Karpas-422 (cell line): ENCODE measurements at regions not wholly inside any gene's neighbourhood (a gene's known extent, or its start where the extent isn't known, plus 50 kb on each side); places are given as distances from the start of the nearest gene placed in this dataset.

Source experiments
- DNase-seq: peaks from one replicate; pipeline ENCODE4 v3.0.0-alpha.2; 2015
- H2AFZ ChIP-seq: fragments of 200-600 bp; sonication (generic); 2 replicates; pipeline ENCODE4 v1.6.1; 2014; ENCODE audit warnings: antibody characterized with exemption, low read length, mixed read lengths
- H3K27ac ChIP-seq: fragments of 200-600 bp; sonication (generic); 2 replicates; pipeline ENCODE4 v1.5.1; 2014; ENCODE audit warnings: mild to moderate bottlenecking, low read length, moderate library complexity
- H3K27me3 ChIP-seq: fragments of 200-600 bp; sonication (generic); 2 replicates; pipeline ENCODE4 v1.6.1; 2014; ENCODE audit warnings: low read length, mixed read lengths
- H3K36me3 ChIP-seq: fragments of 200-600 bp; sonication (generic); 2 replicates; pipeline ENCODE4 v1.6.1; 2014; ENCODE audit warnings: low read length, mixed read lengths; ENCODE audit not compliant: insufficient read depth
- H3K4me1 ChIP-seq: fragments of 200-600 bp; sonication (generic); 2 replicates; pipeline ENCODE4 v1.6.1; 2014; ENCODE audit warnings: mild to moderate bottlenecking, low read length, mixed read lengths
- H3K4me2 ChIP-seq: fragments of 200-600 bp; sonication (generic); 2 replicates; pipeline ENCODE4 v1.6.1; 2014; ENCODE audit warnings: low read length, low read depth, mild to moderate bottlenecking; ENCODE audit not compliant: poor library complexity, severe bottlenecking
- H3K4me3 ChIP-seq: fragments of 200-600 bp; sonication (generic); 2 replicates; pipeline ENCODE4 v1.5.1; 2014; ENCODE audit warnings: mild to moderate bottlenecking, antibody characterized with exemption, low read length, mixed read lengths
- H3K79me2 ChIP-seq: fragments of 200-600 bp; sonication (generic); 2 replicates; pipeline ENCODE4 v1.6.1; 2014; ENCODE audit warnings: mild to moderate bottlenecking, low read length, mixed read lengths
- H3K9ac ChIP-seq: fragments of 200-600 bp; sonication (generic); 2 replicates; pipeline ENCODE4 v1.6.0; 2014; ENCODE audit warnings: low read length
- H3K9me2 ChIP-seq: fragments of 200-600 bp; sonication (generic), shearing (Covaris generic); replicated peaks from 2 replicates; pipeline ENCODE4 v1.6.0; 2014; ENCODE audit warnings: mild to moderate bottlenecking, low read length, moderate library complexity; ENCODE audit not compliant: insufficient read depth
- H3K9me3 ChIP-seq: fragments of 300-700, 200-600 bp; sonication (generic); 2 replicates; pipeline ENCODE4 v1.6.1; 2014; ENCODE audit warnings: low read length, mixed read lengths
- H4K20me1 ChIP-seq: fragments of 200-600 bp; sonication (generic); 2 replicates; pipeline ENCODE4 v1.6.1; 2014; ENCODE audit warnings: mild to moderate bottlenecking, antibody characterized with exemption, low read length, low read depth; ENCODE audit not compliant: insufficient read depth

DNA sequence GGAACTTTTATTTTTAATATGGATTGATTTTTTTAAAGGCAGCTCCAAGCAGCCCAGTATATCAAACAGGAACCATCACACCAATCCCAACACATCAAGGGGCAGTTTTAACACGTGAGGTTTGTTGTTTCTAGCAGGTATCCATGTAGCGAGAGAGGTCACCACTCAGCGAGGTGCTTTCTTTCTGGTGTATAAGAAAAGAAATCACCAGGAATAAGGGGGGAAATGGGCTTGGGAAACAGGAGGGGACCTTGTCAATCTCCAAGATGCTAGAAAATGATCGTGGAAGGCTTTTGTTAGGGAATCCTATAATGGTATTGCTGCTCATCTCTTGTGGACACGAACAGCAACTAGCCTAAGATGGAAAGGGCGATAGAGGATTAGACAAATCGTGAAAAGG lies 402.9 kb upstream of the ATP11B start:
- Histone ChIP-seq H3K9me2 (no peaks in the 10 kb centered on the region), H3K9me3 (no peaks in the 10 kb centered on the region; the same call in 1 of the 2 replicates), H3K36me3 (no peaks in the 10 kb centered on the region; the same call in 1 of the 2 replicates), H4K20me1 (no peaks in the 10 kb centered on the region), H3K4me1 (peaks cover 36% of the 10 kb centered on the region), H3K4me2 (no peak overlapping the region), H3K27ac (no peak overlapping the region), H3K4me3 (no peak overlapping the region), H3K79me2 (no peaks in the 10 kb centered on the region), H3K9ac (no peak overlapping the region), H2AFZ (no peak overlapping the region), H3K27me3 (no peaks in the 10 kb centered on the region)
- DNase-seq, result no peak

- DNase-seq, result peak; percentile 66
- H3K4me2 ChIP-seq, result peak overlapping the region; percentile 64
These were observed 400.9 kb upstream of the ATP11B start for GRCh38 chr3:182392182-182392937.

GRCh38 chr3:182393151-182393550 lies 400.2 kb upstream of the ATP11B start:
- Histone ChIP-seq H2AFZ (peak overlapping the region; percentile 93), H3K36me3 (no peaks in the 10 kb centered on the region; the same call in 1 of the 2 replicates), H3K9me2 (no peaks in the 10 kb centered on the region), H3K9me3 (no peaks in the 10 kb centered on the region; the same call in 1 of the 2 replicates), H3K4me3 (0 out of 2 replicates have a peak overlapping the region, but pooled peaks have one; percentile 9), H3K4me1 (peaks cover 33% of the 10 kb centered on the region), H3K27ac (peak overlapping the region; percentile 74), H3K27me3 (no peaks in the 10 kb centered on the region), H4K20me1 (no peaks in the 10 kb centered on the region), H3K79me2 (no peaks in the 10 kb centered on the region), H3K4me2 (peak overlapping the region; percentile 64), H3K9ac (peak overlapping the region; percentile 34)
- DNase-seq, result peak; percentile 57

More at GRCh38 chr3:182392182-182392937, 400.9 kb upstream of the ATP11B start:
- H3K4me1 ChIP-seq, result peaks cover 35% of the 10 kb centered on the region
- H3K36me3 ChIP-seq, result no peaks in the 10 kb centered on the region; the same call in 1 of the 2 replicates
- H3K27me3 ChIP-seq, result no peaks in the 10 kb centered on the region
- peak overlapping the region; percentile 34 for H3K9ac ChIP-seq
- no peaks in the 10 kb centered on the region for H4K20me1 ChIP-seq
- H3K27ac ChIP-seq, result peak overlapping the region; percentile 74
- no peaks in the 10 kb centered on the region for H3K9me2 ChIP-seq
- H3K4me3 ChIP-seq, result 0 out of 2 replicates have a peak overlapping the region, but pooled peaks have one; percentile 9
- H2AFZ ChIP-seq, result peak overlapping the region; percentile 93
- H3K9me3 ChIP-seq, result no peaks in the 10 kb centered on the region; the same call in 1 of the 2 replicates
- H3K79me2 ChIP-seq, result no peaks in the 10 kb centered on the region

DNA sequence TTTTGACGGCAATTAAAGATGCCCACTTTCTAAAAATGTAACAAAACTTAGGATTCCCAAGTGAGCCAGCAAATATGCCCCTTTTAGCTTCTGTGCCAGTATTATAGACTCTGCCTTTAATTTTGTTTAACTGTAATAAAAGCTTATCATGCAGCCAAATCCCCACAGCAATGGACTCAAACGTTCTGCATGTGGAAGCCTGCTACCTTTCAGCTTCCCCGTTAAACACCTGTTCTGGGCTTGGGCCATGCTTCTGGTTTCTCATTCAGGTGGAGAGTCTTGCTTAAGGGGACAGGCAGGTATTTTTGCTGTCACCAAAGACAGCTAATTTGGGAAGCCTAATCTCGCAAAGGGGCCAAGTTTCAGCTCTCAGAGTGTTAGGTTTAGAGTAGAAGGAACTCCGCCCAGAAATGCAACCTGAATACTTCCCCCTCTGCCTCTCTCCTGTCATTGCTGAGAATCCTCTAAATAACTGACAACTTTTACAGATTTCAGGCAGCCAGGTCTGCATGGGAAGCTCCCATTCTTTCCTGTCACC lies 399.4 kb upstream of the ATP11B start:
- Histone ChIP-seq H3K27ac (peak overlapping the region; percentile 74), H3K4me1 (peaks cover 33% of the 10 kb centered on the region), H4K20me1 (no peaks in the 10 kb centered on the region), H3K79me2 (no peaks in the 10 kb centered on the region), H3K9me2 (no peaks in the 10 kb centered on the region), H3K9me3 (no peaks in the 10 kb centered on the region; the same call in 1 of the 2 replicates), H2AFZ (peak overlapping the region; percentile 93), H3K4me3 (peak overlapping the region; percentile 43), H3K27me3 (no peaks in the 10 kb centered on the region), H3K36me3 (no peaks in the 10 kb centered on the region; the same call in 1 of the 2 replicates), H3K9ac (peak overlapping the region; percentile 34), H3K4me2 (peak overlapping the region; percentile 64)
- peak; percentile 66 for DNase-seq

GRCh38 chr3:182397164-182397563 lies 396.1 kb upstream of the ATP11B start:
- no peak overlapping the region for H3K4me3 ChIP-seq
- H3K36me3 ChIP-seq, result no peaks in the 10 kb centered on the region
- no peaks in the 10 kb centered on the region for H4K20me1 ChIP-seq
- H3K4me2 ChIP-seq, result no peak overlapping the region
- H3K9me3 ChIP-seq, result no peaks in the 10 kb centered on the region
- H2AFZ ChIP-seq, result no peak overlapping the region
- H3K27ac ChIP-seq, result no peak overlapping the region
- DNase-seq, result no peak
- H3K27me3 ChIP-seq, result no peaks in the 10 kb centered on the region
- H3K9ac ChIP-seq, result no peak overlapping the region
- H3K79me2 ChIP-seq, result no peaks in the 10 kb centered on the region
- no peaks in the 10 kb centered on the region for H3K9me2 ChIP-seq
- peaks cover 36% of the 10 kb centered on the region for H3K4me1 ChIP-seq

- Histone ChIP-seq H3K4me2 (no peak overlapping the region), H3K36me3 (no peaks in the 10 kb centered on the region), H3K27ac (no peak overlapping the region), H3K79me2 (no peaks in the 10 kb centered on the region), H3K9me3 (no peaks in the 10 kb centered on the region), H3K27me3 (no peaks in the 10 kb centered on the region), H2AFZ (peak overlapping the region; percentile 58; the same call in 1 of the 2 replicates), H3K4me3 (no peak overlapping the region), H4K20me1 (no peaks in the 10 kb centered on the region), H3K4me1 (peaks cover 9% of the 10 kb centered on the region), H3K9ac (no peak overlapping the region), H3K9me2 (no peaks in the 10 kb centered on the region)
- DNase-seq, result no peak
These were observed 393.1 kb upstream of the ATP11B start for GRCh38 chr3:182399978-182400737.

DNA sequence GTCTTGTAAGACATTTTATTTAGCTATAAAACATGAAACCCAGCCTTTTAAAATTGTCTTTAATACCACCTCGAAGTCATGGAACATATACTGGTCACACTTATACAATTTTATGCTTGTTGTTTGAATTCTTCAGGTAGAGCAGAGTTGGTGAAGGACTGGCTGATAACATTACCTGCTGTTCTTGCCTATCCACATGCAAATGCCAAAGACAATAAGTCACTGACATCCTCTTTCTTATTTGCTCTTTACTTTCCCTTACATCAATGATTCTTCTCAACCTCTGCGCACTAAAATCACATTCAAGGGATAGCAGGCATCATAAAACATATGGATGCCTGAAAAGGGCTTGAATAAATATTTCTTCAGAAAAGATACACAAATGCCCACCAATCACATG lies 392.5 kb upstream of the ATP11B start:
- Histone ChIP-seq H3K9me3 (no peaks in the 10 kb centered on the region), H2AFZ (no peak overlapping the region), H3K79me2 (no peaks in the 10 kb centered on the region), H3K36me3 (no peaks in the 10 kb centered on the region), H3K27me3 (no peaks in the 10 kb centered on the region), H3K9me2 (no peaks in the 10 kb centered on the region), H3K4me3 (no peak overlapping the region), H4K20me1 (no peaks in the 10 kb centered on the region), H3K27ac (no peak overlapping the region), H3K9ac (no peak overlapping the region), H3K4me2 (no peak overlapping the region), H3K4me1 (peaks cover 9% of the 10 kb centered on the region)
- no peak for DNase-seq

DNA sequence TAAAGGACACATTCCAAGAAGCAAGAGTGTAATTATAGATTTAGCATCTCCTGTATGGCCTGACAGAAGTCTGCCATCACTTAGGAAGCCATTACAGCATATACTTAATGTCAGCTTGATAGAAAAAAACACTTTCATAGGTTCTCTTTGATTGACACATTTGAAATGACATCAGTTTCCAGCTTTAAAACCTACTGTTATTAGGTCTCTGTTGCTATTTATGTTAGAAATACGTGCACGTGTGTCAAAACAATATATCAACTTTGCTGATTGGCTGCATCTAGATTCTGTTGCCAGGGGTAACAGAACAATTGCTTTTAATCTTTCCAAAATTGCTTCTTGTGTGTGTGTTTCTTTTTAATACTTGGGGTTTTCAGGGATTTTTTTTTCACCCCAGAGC lies 389.3 kb upstream of the ATP11B start:
- H3K4me2 ChIP-seq, result no peak overlapping the region
- no peaks in the 10 kb centered on the region for H3K36me3 ChIP-seq
- no peaks in the 10 kb centered on the region for H3K9me2 ChIP-seq
- no peak overlapping the region for H3K9ac ChIP-seq
- no peak for DNase-seq
- H3K9me3 ChIP-seq, result no peaks in the 10 kb centered on the region
- peaks cover 9% of the 10 kb centered on the region for H3K4me1 ChIP-seq
- H3K27me3 ChIP-seq, result no peaks in the 10 kb centered on the region
- H2AFZ ChIP-seq, result no peak overlapping the region
- H3K27ac ChIP-seq, result no peak overlapping the region
- no peaks in the 10 kb centered on the region for H4K20me1 ChIP-seq
- H3K79me2 ChIP-seq, result no peaks in the 10 kb centered on the region
- no peak overlapping the region for H3K4me3 ChIP-seq
